ENCODE measurements at regions not wholly inside any gene's neighbourhood (a gene's known extent, or its start where the extent isn't known, plus 50 kb on each side); places are given as distances from the start of the nearest gene placed in this dataset.

GRCh38 chr1:58325866-58326265, 220.7 kb downstream of the OMA1 start:
- no peak for DNase-seq (ENCODE audit: low read depth, low spot score)
- in situ Hi-C loops (cut with HindIII; ENCODE audit: low pct_unique_long_range_greater_than_20kb, low sequenced_read_pairs): no loop called here

GRCh38 chr1:58324558-58324957, 222.0 kb downstream of the OMA1 start:
- DNase-seq (ENCODE audit: low read depth, low spot score): no peak
- in situ Hi-C loops (cut with HindIII; ENCODE audit: low pct_unique_long_range_greater_than_20kb, low sequenced_read_pairs): no loop called here

DNA sequence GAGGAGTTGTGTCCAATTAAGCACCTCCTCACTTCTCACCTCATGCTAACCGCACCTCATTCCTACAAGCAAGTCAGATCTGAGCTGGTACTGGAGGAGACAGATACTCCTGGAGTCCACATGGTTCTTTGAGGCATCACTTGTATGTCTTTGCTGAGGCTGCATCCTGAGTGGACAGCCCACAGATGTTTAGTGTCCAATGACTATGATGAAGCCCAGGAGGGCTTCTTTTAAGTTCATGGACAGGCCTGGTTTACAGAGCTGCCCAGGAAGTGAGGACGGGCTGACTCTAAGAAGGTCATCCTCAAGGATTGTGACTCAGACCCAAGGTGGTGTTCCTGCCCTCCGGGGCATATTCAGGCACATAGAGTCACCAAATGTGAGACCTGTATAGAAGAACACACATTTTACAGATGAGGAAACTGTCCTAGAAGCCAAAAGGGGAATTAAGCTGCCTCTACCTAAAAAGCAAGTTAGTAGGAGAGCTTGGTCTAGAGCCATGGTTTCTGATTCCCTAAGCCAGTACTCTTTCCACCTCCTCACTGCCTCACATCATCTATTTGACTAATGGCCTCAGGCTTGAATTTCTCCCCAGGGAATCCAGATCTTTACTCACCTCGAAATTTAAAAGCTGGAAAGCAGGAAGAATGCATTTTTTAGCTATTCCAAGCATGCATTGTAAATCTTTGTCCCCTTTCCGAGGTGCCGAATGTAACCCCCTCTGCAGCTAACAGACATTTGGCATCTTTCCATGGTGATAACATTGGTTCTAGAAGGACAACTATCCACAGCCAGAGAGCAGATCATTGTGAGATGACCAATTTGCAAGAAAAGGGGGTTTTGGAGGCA, 228.1 kb downstream of the OMA1 start:
- no peak for DNase-seq (ENCODE audit: low read depth, low spot score)
- in situ Hi-C loops (cut with HindIII; ENCODE audit: low pct_unique_long_range_greater_than_20kb, low sequenced_read_pairs): no loop called here

GRCh38 chr1:58317694-58318093, 228.8 kb downstream of the OMA1 start:
- in situ Hi-C loops (cut with HindIII; ENCODE audit: low pct_unique_long_range_greater_than_20kb, low sequenced_read_pairs): no loop called here
- no peak for DNase-seq (ENCODE audit: low read depth, low spot score)

DNA sequence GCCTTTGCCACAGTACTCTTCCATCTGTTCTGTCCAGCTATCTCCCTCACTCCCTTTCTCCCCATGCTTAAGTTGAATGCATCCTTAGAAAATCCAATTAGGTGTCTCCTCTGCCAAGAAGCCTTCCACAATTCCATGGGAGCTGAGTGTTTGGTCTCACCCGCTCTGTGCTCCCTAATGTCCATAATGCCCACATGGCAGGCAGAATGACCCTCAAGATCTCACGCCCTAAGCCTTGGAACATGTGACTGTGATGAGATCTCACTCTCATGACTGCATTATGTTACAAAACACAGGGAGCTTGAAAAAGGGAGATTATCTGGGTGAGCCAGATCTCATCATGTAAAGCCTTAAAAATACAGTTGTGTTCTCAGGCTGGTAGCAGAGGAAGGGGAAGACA, 229.4 kb downstream of the OMA1 start:
- in situ Hi-C loops (cut with HindIII; ENCODE audit: low pct_unique_long_range_greater_than_20kb, low sequenced_read_pairs): no loop called here

DNA sequence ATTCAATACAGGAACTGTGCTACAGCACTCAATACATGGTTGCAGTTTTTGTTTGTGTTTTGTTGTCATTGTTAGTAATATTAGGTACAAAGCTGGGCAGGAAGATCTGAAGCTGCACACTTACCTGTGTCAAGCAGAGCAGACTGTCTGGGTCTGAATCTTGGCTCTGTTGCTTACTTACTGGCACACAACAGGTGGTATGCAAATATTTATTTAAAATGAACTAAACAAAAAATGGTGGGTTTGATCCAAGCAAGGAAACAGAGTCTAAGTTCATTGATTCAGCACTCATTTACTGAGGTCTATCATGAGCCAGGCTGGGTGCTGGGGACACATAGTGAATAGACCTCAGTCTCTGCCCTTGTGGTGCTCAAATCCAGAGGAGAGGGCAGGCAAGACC, 230.4 kb downstream of the OMA1 start:
- in situ Hi-C loops (cut with HindIII; ENCODE audit: low pct_unique_long_range_greater_than_20kb, low sequenced_read_pairs): no loop called here

More for the DNA sequence above, 229.4 kb downstream of the OMA1 start:
- DNase-seq (ENCODE audit: low read depth, low spot score): no peak

GRCh38 chr1:58312971-58313563, 233.5 kb downstream of the OMA1 start:
- in situ Hi-C loops (cut with HindIII; ENCODE audit: low pct_unique_long_range_greater_than_20kb, low sequenced_read_pairs): no loop called here
- no peak for DNase-seq (ENCODE audit: low read depth, low spot score)

More for the DNA sequence above, 230.4 kb downstream of the OMA1 start:
- DNase-seq (ENCODE audit: low read depth, low spot score): no peak

GRCh38 chr1:58312461-58312860, 234.1 kb downstream of the OMA1 start:
- DNase-seq (ENCODE audit: low read depth, low spot score): no peak
- in situ Hi-C loops (cut with HindIII; ENCODE audit: low pct_unique_long_range_greater_than_20kb, low sequenced_read_pairs): no loop called here

GRCh38 chr1:58310881-58311280, 235.6 kb downstream of the OMA1 start:
- no peak for DNase-seq (ENCODE audit: low read depth, low spot score)
- in situ Hi-C loops (cut with HindIII; ENCODE audit: low pct_unique_long_range_greater_than_20kb, low sequenced_read_pairs): no loop called here

DNA sequence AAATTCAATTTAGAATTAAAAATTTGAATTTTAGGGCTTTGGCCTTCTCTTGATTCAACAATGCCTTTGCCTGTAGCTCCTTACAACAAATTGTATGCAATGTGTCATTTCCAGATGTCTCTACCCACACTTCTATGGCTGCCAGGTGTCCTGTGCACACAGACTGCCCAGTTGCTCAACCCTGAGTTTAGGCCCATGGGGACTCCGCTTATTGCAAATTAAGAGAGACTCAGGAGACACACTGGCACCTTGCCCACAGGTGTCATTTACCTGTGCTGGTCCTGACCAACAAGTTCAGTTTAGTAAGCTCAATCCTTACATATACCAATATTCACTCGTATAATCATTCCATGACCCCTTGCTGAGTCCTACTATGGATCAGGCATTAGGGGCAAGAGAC, 236.1 kb downstream of the OMA1 start:
- no peak for DNase-seq (ENCODE audit: low read depth, low spot score)
- in situ Hi-C loops (cut with HindIII; ENCODE audit: low pct_unique_long_range_greater_than_20kb, low sequenced_read_pairs): no loop called here

GRCh38 chr1:58308206-58308605, 238.3 kb downstream of the OMA1 start:
- in situ Hi-C loops (cut with HindIII; ENCODE audit: low pct_unique_long_range_greater_than_20kb, low sequenced_read_pairs): no loop called here
- DNase-seq (ENCODE audit: low read depth, low spot score): no peak

DNA sequence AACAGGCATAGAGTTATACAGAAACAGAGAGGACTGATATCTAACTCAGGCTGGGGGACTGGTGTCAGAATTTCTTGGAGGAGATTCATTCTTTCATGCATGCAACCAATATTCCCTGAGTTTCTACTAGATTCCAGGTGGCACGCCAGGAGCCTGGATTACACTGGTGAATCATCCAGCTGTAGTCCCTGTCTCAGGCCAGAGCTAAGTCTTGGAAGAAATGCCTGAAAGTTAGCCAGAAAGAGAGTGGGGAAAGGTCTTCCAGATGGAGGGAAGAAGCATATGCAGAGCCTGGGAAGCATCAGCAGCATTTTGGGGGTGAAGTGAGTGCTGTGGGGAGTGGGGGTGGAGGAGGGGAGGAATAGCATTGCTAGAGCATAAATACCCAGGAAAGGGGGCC, 239.1 kb downstream of the OMA1 start:
- no peak for DNase-seq (ENCODE audit: low read depth, low spot score)
- in situ Hi-C loops (cut with HindIII; ENCODE audit: low pct_unique_long_range_greater_than_20kb, low sequenced_read_pairs): no loop called here

DNA sequence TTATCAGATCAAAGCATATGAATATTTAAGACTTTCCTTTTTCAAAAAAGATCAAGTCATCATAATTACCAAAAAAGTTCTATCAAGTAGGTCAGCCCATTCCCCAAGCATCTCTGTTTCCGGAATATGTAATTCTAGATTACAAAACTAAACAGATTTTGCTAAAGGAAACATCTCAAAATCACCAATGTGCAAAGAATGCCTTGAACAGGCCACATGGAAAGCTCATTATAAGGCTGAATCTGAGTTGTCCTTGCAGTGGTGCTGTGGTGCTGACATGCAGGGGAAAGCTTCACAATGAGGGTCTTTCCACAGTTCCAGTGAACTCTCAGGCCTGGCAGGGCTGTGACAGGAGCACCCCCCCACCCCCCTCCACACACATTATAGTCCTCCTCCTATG, 240.9 kb downstream of the OMA1 start:
- in situ Hi-C loops (cut with HindIII; ENCODE audit: low pct_unique_long_range_greater_than_20kb, low sequenced_read_pairs): no loop called here
- no peak for DNase-seq (ENCODE audit: low read depth, low spot score)

DNA sequence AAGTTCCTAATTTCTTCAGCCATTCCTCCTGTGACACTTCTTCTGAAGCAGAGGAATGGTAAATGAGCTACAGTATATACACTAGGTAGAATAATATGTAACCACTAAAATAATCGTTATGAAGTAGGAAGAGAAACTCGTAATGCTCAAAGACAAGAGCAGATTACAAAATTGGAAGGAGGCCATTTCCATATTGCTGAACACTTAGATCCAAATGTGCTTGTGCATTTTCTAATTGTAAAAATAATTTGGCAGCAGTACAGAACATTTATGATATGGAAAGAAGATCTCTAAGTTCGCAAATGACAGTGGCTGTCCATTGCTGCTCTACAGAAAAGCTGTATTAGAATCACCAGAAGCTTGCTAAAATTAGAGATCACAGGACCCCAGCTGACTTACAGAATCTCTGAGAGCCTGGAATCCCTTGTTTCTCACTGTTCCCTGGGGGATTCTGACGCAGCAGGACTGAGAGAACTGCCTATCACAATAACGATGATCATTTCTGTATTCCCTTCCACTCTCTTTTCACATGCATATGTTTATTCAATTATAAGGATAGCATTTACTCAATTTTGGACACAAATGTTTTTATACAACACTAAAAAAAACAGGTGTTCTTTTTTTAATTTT, 242.1 kb downstream of the OMA1 start:
- in situ Hi-C loops (cut with HindIII; ENCODE audit: low pct_unique_long_range_greater_than_20kb, low sequenced_read_pairs): no loop called here
- DNase-seq (ENCODE audit: low read depth, low spot score): peak; percentile 45

DNA sequence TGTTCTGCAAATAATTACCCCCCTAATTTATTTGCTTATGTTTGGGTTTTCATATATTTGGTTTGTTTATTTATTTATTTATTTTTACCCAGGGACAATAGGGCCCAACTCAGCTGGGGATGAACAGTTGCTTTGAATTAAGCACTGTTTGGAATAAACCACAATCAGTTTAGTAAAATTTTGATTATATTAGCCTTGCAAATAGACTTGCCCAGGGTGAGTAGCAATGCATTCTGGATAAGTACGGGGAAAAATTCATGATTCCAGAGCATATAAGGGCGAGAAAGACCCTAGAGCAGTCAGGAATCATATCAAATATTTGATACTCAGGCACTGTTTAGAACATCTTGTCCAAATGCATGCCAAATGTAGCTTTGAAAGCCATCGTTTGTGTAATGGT, 242.7 kb downstream of the OMA1 start:
- DNase-seq (ENCODE audit: low read depth, low spot score): no peak
- in situ Hi-C loops (cut with HindIII; ENCODE audit: low pct_unique_long_range_greater_than_20kb, low sequenced_read_pairs): no loop called here

- in situ Hi-C loops (cut with HindIII; ENCODE audit: low pct_unique_long_range_greater_than_20kb, low sequenced_read_pairs): no loop called here
- DNase-seq (ENCODE audit: low read depth, low spot score): no peak
These were observed 253.1 kb downstream of the OMA1 start for GRCh38 chr1:58293388-58293787.

- peak; percentile 1 for DNase-seq (ENCODE audit: low read depth, low spot score)
- in situ Hi-C loops (cut with HindIII; ENCODE audit: low pct_unique_long_range_greater_than_20kb, low sequenced_read_pairs): no loop called here
These were observed 255.7 kb downstream of the OMA1 start for GRCh38 chr1:58290685-58291372.

DNA sequence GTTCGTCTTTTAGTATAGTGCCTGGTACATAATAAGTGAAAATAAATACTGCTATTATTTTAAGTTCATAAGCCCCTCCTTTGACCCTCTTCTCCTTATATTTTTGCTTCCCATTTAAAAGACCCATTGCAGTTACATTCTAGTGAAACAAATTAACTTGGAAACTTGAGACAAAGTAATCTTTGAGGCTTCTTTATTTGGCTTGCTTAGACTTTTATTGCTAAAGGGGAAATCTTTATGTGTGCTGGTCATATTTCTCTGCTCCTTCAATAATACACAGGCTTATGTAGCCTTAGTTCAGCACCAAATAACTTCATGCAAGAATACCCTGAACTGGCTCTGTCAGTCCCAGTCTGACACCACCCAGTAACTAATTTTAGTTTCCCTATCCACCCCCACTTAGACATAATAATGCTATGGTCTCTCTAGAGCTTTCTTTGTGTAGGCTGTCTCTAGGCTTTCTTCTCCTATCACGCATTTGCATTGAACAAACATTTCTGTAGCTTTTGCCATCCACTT, 257.8 kb downstream of the OMA1 start:
- in situ Hi-C loops (cut with HindIII; ENCODE audit: low pct_unique_long_range_greater_than_20kb, low sequenced_read_pairs): no loop called here
- no peak for DNase-seq (ENCODE audit: low read depth, low spot score)
